ENCODE measurements at regions not wholly inside any gene's neighbourhood (a gene's known extent, or its start where the extent isn't known, plus 50 kb on each side); places are given as distances from the start of the nearest gene placed in this dataset.

GRCh38 chr6:163901681-163902080, 487.2 kb downstream of the QKI start:
- TF ChIP-seq, protein P1, sequence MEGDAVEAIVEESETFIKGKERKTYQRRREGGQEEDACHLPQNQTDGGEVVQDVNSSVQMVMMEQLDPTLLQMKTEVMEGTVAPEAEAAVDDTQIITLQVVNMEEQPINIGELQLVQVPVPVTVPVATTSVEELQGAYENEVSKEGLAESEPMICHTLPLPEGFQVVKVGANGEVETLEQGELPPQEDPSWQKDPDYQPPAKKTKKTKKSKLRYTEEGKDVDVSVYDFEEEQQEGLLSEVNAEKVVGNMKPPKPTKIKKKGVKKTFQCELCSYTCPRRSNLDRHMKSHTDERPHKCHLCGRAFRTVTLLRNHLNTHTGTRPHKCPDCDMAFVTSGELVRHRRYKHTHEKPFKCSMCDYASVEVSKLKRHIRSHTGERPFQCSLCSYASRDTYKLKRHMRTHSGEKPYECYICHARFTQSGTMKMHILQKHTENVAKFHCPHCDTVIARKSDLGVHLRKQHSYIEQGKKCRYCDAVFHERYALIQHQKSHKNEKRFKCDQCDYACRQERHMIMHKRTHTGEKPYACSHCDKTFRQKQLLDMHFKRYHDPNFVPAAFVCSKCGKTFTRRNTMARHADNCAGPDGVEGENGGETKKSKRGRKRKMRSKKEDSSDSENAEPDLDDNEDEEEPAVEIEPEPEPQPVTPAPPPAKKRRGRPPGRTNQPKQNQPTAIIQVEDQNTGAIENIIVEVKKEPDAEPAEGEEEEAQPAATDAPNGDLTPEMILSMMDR (IDR thresholded peaks at IDR 0.05; ENCODE audit: low read depth, low read length, poor library complexity, severe bottlenecking) = no peak
- no peak for TF ChIP-seq EZH2phosphoT487 (IDR thresholded peaks at IDR 0.05; ENCODE audit: borderline replicate concordance, low read length)
